ENCODE measurements at regions not wholly inside any gene's neighbourhood (a gene's known extent, or its start where the extent isn't known, plus 50 kb on each side); places are given as distances from the start of the nearest gene placed in this dataset.

DNA sequence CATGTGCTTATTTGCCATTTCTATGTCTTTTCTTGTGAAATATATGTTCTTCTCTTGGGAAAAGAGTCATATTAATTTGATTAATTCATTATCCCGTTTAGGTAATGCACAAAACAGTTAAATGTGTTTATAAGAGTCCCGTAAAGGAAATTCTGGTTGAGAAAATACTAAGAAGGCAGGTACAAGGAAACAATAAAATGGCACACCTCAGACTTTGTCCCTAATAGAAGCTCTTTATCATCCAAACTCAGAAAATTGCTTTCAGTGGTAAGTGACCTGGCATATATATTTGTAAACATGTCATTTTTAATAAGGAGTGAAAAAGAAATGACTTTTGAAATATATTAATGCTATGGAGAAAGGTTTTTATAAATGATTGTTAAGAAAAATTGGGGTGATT lies 540.5 kb upstream of the CITED2 start:
- no peak for TF ChIP-seq MXI1 (IDR thresholded peaks at IDR 0.05; ENCODE audit: low read depth, low read length)
- TF ChIP-seq NCOA2 (IDR thresholded peaks at IDR 0.05; ENCODE audit: partially characterized antibody in 2 of 2) = no peak
- TF ChIP-seq ZZZ3 (IDR thresholded peaks at IDR 0.05) = no peak
- no peak for TF ChIP-seq REST (IDR thresholded peaks at IDR 0.05; ENCODE audit: borderline replicate concordance)
- TF ChIP-seq REST (CRISPR knock-in tag; IDR thresholded peaks at IDR 0.05; ENCODE audit: low read depth) = no peak

All from K562 (cell line).